GM23338 (cell line): ENCODE measurements at regions not wholly inside any gene's neighbourhood (a gene's known extent, or its start where the extent isn't known, plus 50 kb on each side); places are given as distances from the start of the nearest gene placed in this dataset.
A peak's percentile ranks its signal among the peaks of the same experiment; 100 is the strongest.
"Not testable (repeated sequence)": the region's sequence is repeated elsewhere in the genome, so short reads cannot be mapped to it uniquely, and the experiment has no call there.

ENCODE experiments used
- ATAC-seq: fragments of 200-7000 bp; cut with Tn5 transposase; 3 replicates; pipeline ENCODE4 v1.9.1; 2020
- DNase-seq: peaks from one replicate; pipeline ENCODE4 v3.0.0-alpha.2; 2015; ENCODE audit warnings: low spot score
- H2AFZ ChIP-seq: fragments of 200-600 bp; sonication (generic); 2 replicates; pipeline ENCODE4 v1.8.0; 2016; ENCODE audit warnings: antibody characterized with exemption, mild to moderate bottlenecking, moderate library complexity
- H3F3A ChIP-seq: fragments of 200-600 bp; sonication (generic); replicated peaks from 2 replicates; pipeline ENCODE4 v1.8.0; 2017; ENCODE audit warnings: antibody characterized with exemption, mixed run types, low read depth
- H3K27ac ChIP-seq: fragments of 200-600 bp; sonication (generic); 2 replicates; pipeline ENCODE4 v1.6.1; 2016; ENCODE audit warnings: low read depth
- H3K27me3 ChIP-seq: fragments of 200-600 bp; sonication (generic); 2 replicates; pipeline ENCODE4 v1.8.0; 2016; ENCODE audit warnings: mild to moderate bottlenecking, mixed run types, moderate library complexity; ENCODE audit not compliant: insufficient read depth
- H3K36me3 ChIP-seq: fragments of 200-600 bp; sonication (generic); 2 replicates; pipeline ENCODE4 v1.8.0; 2016; ENCODE audit warnings: mild to moderate bottlenecking; ENCODE audit not compliant: insufficient read depth
- H3K4me1 ChIP-seq: fragments of 200-600 bp; sonication (generic); 2 replicates; pipeline ENCODE4 v1.8.0; 2016; ENCODE audit warnings: mild to moderate bottlenecking, moderate library complexity; ENCODE audit not compliant: insufficient read depth
- H3K4me2 ChIP-seq: fragments of 200-600 bp; sonication (generic); 2 replicates; pipeline ENCODE4 v1.7.1; 2017; ENCODE audit warnings: mixed run types
- H3K4me3 ChIP-seq: fragments of 200-600 bp; sonication (generic); 2 replicates; pipeline ENCODE4 v1.6.1; 2016; ENCODE audit warnings: mixed run types
- H3K79me2 ChIP-seq: fragments of 200-600 bp; sonication (generic); replicated peaks from 2 replicates; pipeline ENCODE4 v1.8.0; 2017; ENCODE audit warnings: mild to moderate bottlenecking; ENCODE audit not compliant: insufficient read depth
- H3K9me2 ChIP-seq: fragments of 200-600 bp; sonication (generic); 2 replicates; pipeline ENCODE4 v1.8.0; 2017; ENCODE audit not compliant: insufficient read depth
- H4K20me1 ChIP-seq: fragments of 200-600 bp; sonication (generic); replicated peaks from 2 replicates; pipeline ENCODE4 v1.8.0; 2017; ENCODE audit warnings: mild to moderate bottlenecking; ENCODE audit not compliant: insufficient read depth
- H3K27ac Mint-ChIP-seq: 2 replicates; pipeline ENCODE4 v1.8.0; 2020; ENCODE audit warnings: inconsistent platforms, mild to moderate bottlenecking, moderate library complexity, mixed read lengths
- H3K27me3 Mint-ChIP-seq: 3 replicates; pipeline ENCODE4 v1.8.0; 2022; ENCODE audit warnings: low read depth, mild to moderate bottlenecking, moderate library complexity, mixed read lengths, inconsistent platforms; ENCODE audit not compliant: insufficient read depth, poor library complexity
- H3K36me3 Mint-ChIP-seq: 3 replicates; pipeline ENCODE4 v1.8.0; 2021; ENCODE audit warnings: low read depth, mild to moderate bottlenecking, inconsistent platforms, moderate library complexity, mixed read lengths
- H3K4me1 Mint-ChIP-seq: 3 replicates; pipeline ENCODE4 v1.8.0; 2020; ENCODE audit warnings: mild to moderate bottlenecking, inconsistent platforms, mixed read lengths
- H3K4me3 Mint-ChIP-seq: 3 replicates; pipeline ENCODE4 v1.8.0; 2021; ENCODE audit warnings: moderate library complexity, mild to moderate bottlenecking, inconsistent platforms, mixed read lengths
- H3K9me3 Mint-ChIP-seq: 3 replicates; pipeline ENCODE4 v1.8.0; 2020; ENCODE audit warnings: moderate library complexity, mild to moderate bottlenecking, inconsistent platforms, mixed read lengths
- CREB1 ChIP-seq: fragments of 250-450 bp; sonication (Bioruptor Pico); IDR thresholded peaks from 2 replicates; pipeline ENCODE4 v1.5.0; 2020; ENCODE audit warnings: low read depth, mild to moderate bottlenecking, moderate library complexity
- EZH2 ChIP-seq: fragments of 200-600 bp; sonication (generic); IDR thresholded peaks from one replicate; pipeline ENCODE4 v1.8.0; 2017; ENCODE audit warnings: antibody characterized with exemption, mild to moderate bottlenecking, low read depth; ENCODE audit not compliant: unreplicated experiment
- EZH2phosphoT487 ChIP-seq: fragments of 200-600 bp; sonication (generic); IDR thresholded peaks from one replicate; pipeline ENCODE4 v1.8.1; 2018; ENCODE audit warnings: antibody characterized with exemption; ENCODE audit not compliant: unreplicated experiment
- JUNB ChIP-seq: IDR thresholded peaks from one replicate; pipeline ENCODE4 v1.6.1; 2016; ENCODE audit warnings: antibody characterized with exemption; ENCODE audit not compliant: unreplicated experiment
- NANOG ChIP-seq: IDR thresholded peaks from 2 replicates; pipeline ENCODE4 v1.6.1; 2016; ENCODE audit warnings: antibody characterized with exemption, borderline replicate concordance
- POLR2AphosphoS5 ChIP-seq: IDR thresholded peaks from 2 replicates; pipeline ENCODE4 v1.6.1; 2016; ENCODE audit warnings: antibody characterized with exemption, low read depth
- ZNF114 ChIP-seq: fragments of 250-450 bp; sonication (Bioruptor Pico); IDR thresholded peaks from 2 replicates; pipeline ENCODE4 v1.5.0; 2020; ENCODE audit warnings: mild to moderate bottlenecking, moderate library complexity
- ZNF331 ChIP-seq: fragments of 250-450 bp; sonication (Bioruptor Pico); IDR thresholded peaks from 2 replicates; pipeline ENCODE4 v1.5.0; 2020; ENCODE audit warnings: low read depth, mild to moderate bottlenecking, moderate library complexity
- TF ChIP-seq, protein P1 (sequence below), 2 experiments: fragments of 200-600 bp in 1 of 2; sonication (generic) in 1 of 2; conservative IDR thresholded peaks; 2 replicates each; pipeline versions ENCODE4 v1.5.1 to v1.6.1; 2016 to 2017; ENCODE audit warnings: antibody characterized with exemption in 2 of 2, low read depth in 2 of 2, mild to moderate bottlenecking in 2 of 2, moderate library complexity in 1 of 2
- TF ChIP-seq, protein P2 (sequence below): IDR thresholded peaks from 2 replicates; pipeline ENCODE4 v1.6.1; 2016; ENCODE audit warnings: antibody characterized with exemption

DNA sequence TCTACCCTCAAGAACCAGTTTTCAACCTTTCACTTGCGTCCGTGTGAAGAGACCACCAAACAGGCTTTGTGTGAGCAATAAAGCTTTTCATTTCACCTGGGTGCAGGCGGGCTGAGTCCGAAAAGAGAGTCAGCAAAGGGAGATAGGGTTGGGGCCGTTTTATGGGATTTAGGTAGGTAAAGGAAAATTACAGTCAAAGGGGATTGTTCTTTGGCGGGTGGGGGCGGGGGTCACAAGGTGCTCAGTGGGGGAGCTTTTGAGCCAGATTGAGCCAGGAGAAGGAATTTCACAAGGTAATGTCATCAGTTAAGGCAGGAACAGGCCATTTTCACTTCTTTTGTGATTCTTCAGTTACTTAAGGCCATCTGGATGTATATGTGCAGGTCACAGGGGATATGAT, 52.7 kb downstream of the BEX3 start:
- H3K9me2 ChIP-seq, H3K36me3 Mint-ChIP-seq, H3K27me3 Mint-ChIP-seq, H3F3A ChIP-seq, H3K4me3 ChIP-seq, H3K27me3 ChIP-seq, H3K9me3 Mint-ChIP-seq, H4K20me1 ChIP-seq, H3K36me3 ChIP-seq, H3K79me2 ChIP-seq, ATAC-seq, DNase-seq, H2AFZ ChIP-seq, H3K4me3 Mint-ChIP-seq: not testable (repeated sequence)
- H3K4me1 Mint-ChIP-seq: peaks cover 14% of the 10 kb centered on the region
- peak overlapping the region; percentile 82; the same call in 1 of the 2 replicates for H3K27ac ChIP-seq
- peak overlapping the region; percentile 66; the same call in 1 of the 2 replicates for H3K27ac Mint-ChIP-seq
- H3K4me1 ChIP-seq: peaks cover 21% of the 10 kb centered on the region
- peak overlapping the region; percentile 46; the same call in 1 of the 2 replicates for H3K4me2 ChIP-seq

DNA sequence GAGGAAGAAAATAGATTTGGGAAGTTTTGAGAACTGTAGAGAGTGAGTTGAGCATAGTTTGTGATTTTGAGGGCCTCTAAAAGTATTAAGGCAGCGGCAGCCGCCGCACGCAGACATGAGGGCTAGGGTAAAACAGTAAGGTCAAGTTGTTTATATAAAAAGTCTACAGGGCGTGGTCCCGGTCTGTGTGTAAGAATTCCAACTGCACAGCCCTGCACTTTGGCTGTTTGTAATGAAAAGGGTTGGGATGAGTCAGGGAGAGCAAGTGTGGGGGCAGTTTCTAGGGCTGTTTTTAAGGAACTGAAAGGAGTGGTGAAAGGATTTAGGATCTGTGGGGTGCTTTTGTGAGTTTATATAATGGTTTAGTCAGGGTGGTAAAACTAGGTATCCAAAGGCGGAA, 55.0 kb downstream of the BEX3 start:
- Mint-ChIP-seq H3K27ac (no peak overlapping the region), H3K4me1 (peaks cover 23% of the 10 kb centered on the region), H3K27me3 (no peaks in the 10 kb centered on the region), H3K4me3 (no peak overlapping the region), H3K9me3 (no peaks in the 10 kb centered on the region; the same call in 1 of the 3 replicates), H3K36me3 (peaks cover 7% of the 10 kb centered on the region; the same call in 2 of the 3 replicates)
- H3K27me3 ChIP-seq: no peaks in the 10 kb centered on the region
- H3K4me3 ChIP-seq: no peak overlapping the region
- H3F3A ChIP-seq: no peaks in the 10 kb centered on the region
- TF ChIP-seq ZNF331 (CRISPR knock-in tag) (no peak), EZH2phosphoT487 (no peak)
- no peaks in the 10 kb centered on the region for H3K36me3 ChIP-seq
- H3K27ac ChIP-seq: no peak overlapping the region
- DNase-seq (no peak), ATAC-seq (no peak)
- no peak overlapping the region for H3K4me2 ChIP-seq
- H3K4me1 ChIP-seq: peaks cover 19% of the 10 kb centered on the region
- no peaks in the 10 kb centered on the region for H3K79me2 ChIP-seq
- no peaks in the 10 kb centered on the region for H3K9me2 ChIP-seq
- H2AFZ ChIP-seq: no peak overlapping the region
- no peaks in the 10 kb centered on the region for H4K20me1 ChIP-seq

DNA sequence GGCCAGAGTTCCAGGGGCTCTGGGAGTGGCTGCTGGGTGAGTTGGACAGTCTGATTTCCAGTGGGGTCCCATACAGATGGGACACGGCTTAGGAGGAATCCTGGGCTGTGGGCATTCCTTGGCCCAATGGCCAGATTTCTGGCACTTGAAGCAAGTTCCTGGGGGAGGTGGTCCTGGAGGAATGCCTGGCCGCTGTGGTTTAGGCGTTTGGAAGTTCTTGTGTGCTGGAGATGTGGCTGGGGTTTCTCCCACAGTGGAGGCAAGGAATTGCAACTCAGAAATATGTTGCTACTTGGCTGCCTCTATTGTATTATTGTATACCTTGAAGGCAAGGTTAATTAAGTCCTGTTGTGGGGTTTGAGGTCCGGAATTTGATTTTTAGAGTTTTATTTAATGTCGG, 56.5 kb downstream of the BEX3 start:
- not testable (repeated sequence) for H3K4me3 ChIP-seq, ATAC-seq, DNase-seq

DNA sequence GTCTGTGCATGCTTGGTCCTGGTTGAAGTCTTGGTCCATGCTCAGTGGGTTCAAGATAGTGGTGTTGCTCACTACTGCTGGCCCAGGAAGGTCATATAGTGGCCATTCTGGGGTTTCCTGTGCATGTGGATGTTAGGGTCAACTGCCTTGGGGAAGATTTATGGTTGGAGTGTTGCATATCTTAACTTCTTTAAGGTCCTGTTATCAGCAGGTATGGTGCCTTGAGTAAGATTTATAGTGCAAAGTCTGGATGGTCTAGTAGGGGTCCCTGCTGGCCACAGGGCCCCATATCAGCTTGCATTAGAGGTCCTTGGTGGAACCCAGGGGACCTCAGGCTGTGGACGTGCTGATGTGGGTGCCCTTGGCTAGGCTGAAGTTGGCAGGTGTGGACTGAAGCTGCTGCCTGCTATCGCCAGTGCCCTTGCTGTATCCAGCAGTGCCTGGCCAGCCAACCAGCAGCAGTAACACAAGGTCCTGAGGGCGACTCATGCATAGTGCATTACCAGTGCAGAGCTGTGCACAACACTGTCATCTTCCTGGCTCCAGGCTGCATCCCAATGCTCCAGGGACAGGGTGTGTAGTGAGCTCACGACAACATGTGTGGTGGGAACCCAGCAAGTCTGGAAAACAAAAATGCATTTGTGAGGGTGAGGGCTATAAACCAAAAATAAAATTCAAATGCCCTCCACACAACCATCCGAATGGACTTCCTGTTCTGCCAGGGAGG, 61.0 kb downstream of the BEX3 start:
- no peak overlapping the region for H3K27ac ChIP-seq
- H2AFZ ChIP-seq: no peak overlapping the region
- no peak overlapping the region for H3K27ac Mint-ChIP-seq
- H3K4me3 ChIP-seq: no peak overlapping the region
- ATAC-seq (no peak), DNase-seq (no peak)
- H3K27me3 ChIP-seq: no peaks in the 10 kb centered on the region
- peaks cover 7% of the 10 kb centered on the region for H3K36me3 Mint-ChIP-seq
- H3K9me3 Mint-ChIP-seq: no peaks in the 10 kb centered on the region; the same call in 1 of the 3 replicates
- H3K27me3 Mint-ChIP-seq: no peaks in the 10 kb centered on the region
- no peaks in the 10 kb centered on the region for H3K36me3 ChIP-seq
- H3K4me2 ChIP-seq: no peak overlapping the region
- H3K79me2 ChIP-seq: no peaks in the 10 kb centered on the region
- H3K4me1 ChIP-seq: peaks cover 18% of the 10 kb centered on the region
- H3F3A ChIP-seq: no peaks in the 10 kb centered on the region
- peaks cover 48% of the 10 kb centered on the region for H3K4me1 Mint-ChIP-seq
- H3K4me3 Mint-ChIP-seq: no peak overlapping the region
- no peaks in the 10 kb centered on the region for H3K9me2 ChIP-seq
- H4K20me1 ChIP-seq: no peaks in the 10 kb centered on the region
- no peak for TF ChIP-seq ZNF331 (CRISPR knock-in tag)
- TF ChIP-seq CREB1 (CRISPR knock-in tag): no peak
- TF ChIP-seq, protein P1, sequence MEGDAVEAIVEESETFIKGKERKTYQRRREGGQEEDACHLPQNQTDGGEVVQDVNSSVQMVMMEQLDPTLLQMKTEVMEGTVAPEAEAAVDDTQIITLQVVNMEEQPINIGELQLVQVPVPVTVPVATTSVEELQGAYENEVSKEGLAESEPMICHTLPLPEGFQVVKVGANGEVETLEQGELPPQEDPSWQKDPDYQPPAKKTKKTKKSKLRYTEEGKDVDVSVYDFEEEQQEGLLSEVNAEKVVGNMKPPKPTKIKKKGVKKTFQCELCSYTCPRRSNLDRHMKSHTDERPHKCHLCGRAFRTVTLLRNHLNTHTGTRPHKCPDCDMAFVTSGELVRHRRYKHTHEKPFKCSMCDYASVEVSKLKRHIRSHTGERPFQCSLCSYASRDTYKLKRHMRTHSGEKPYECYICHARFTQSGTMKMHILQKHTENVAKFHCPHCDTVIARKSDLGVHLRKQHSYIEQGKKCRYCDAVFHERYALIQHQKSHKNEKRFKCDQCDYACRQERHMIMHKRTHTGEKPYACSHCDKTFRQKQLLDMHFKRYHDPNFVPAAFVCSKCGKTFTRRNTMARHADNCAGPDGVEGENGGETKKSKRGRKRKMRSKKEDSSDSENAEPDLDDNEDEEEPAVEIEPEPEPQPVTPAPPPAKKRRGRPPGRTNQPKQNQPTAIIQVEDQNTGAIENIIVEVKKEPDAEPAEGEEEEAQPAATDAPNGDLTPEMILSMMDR (conservative IDR thresholded peaks at IDR 0.05; ENCODE audit: low read depth in 2 of 2): no peak
- TF ChIP-seq POLR2AphosphoS5: no peak
- TF ChIP-seq JUNB: no peak
- no peak for TF ChIP-seq ZNF114 (CRISPR knock-in tag)
- no peak for TF ChIP-seq EZH2
- TF ChIP-seq, protein P2, sequence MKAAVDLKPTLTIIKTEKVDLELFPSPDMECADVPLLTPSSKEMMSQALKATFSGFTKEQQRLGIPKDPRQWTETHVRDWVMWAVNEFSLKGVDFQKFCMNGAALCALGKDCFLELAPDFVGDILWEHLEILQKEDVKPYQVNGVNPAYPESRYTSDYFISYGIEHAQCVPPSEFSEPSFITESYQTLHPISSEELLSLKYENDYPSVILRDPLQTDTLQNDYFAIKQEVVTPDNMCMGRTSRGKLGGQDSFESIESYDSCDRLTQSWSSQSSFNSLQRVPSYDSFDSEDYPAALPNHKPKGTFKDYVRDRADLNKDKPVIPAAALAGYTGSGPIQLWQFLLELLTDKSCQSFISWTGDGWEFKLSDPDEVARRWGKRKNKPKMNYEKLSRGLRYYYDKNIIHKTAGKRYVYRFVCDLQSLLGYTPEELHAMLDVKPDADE: no peak
- no peak for TF ChIP-seq NANOG

More for the DNA sequence above, 56.5 kb downstream of the BEX3 start:
- not testable (repeated sequence) for H3K36me3 ChIP-seq, H3K4me2 ChIP-seq, H2AFZ ChIP-seq, H3K9me2 ChIP-seq, H3K27me3 Mint-ChIP-seq, H3K27ac Mint-ChIP-seq, H3K27ac ChIP-seq, H3K4me3 Mint-ChIP-seq, H3F3A ChIP-seq, H3K79me2 ChIP-seq, H3K36me3 Mint-ChIP-seq, H3K9me3 Mint-ChIP-seq, H3K27me3 ChIP-seq, H4K20me1 ChIP-seq
- peaks cover 22% of the 10 kb centered on the region for H3K4me1 ChIP-seq
- peaks cover 29% of the 10 kb centered on the region for H3K4me1 Mint-ChIP-seq
